Gastrocnemius medialis (tissue), 4 donors: ENCODE measurements at regions not wholly inside any gene's neighbourhood (a gene's known extent, or its start where the extent isn't known, plus 50 kb on each side); places are given as distances from the start of the nearest gene placed in this dataset.

Experiments
- ATAC-seq, 2 donors: fragments of 150-250 bp; one replicate each; pipeline ENCODE4 v1.9.1; 2016
- DNase-seq, 2 donors: peaks; one replicate each; pipeline ENCODE4 v3.0.0-alpha.2; 2019
- H3K27ac ChIP-seq, 4 donors: fragments of 200-600 bp; sonication (generic); 1 replicate in 1 of 4; 2 replicates in 3 of 4; pipeline ENCODE4 v1.5.1; 2016 to 2018; ENCODE audit warnings: mild to moderate bottlenecking in 2 of 4, moderate library complexity in 1 of 4
- H3K27me3 ChIP-seq, 3 donors: fragments of 200-600 bp; sonication (generic) in 2 of 3; 1 replicate in 1 of 3; 2 replicates in 2 of 3; pipeline versions ENCODE4 v1.5.1 to v1.6.0; 2016 to 2019; ENCODE audit warnings: mild to moderate bottlenecking in 1 of 3, moderate library complexity in 1 of 3
- H3K36me3 ChIP-seq, 2 donors: fragments of 200-600 bp; sonication (generic) in 1 of 2; one replicate each; pipeline ENCODE4 v1.5.1; 2017 to 2018
- H3K4me1 ChIP-seq, 2 donors: fragments of 200-600 bp; sonication (generic) in 1 of 2; one replicate each; pipeline ENCODE4 v1.5.1; 2016 to 2017; ENCODE audit warnings: mild to moderate bottlenecking in 2 of 2
- H3K4me3 ChIP-seq, 4 donors: fragments of 200-600 bp; sonication (generic) in 3 of 4; 1 replicate in 1 of 4; 2 replicates in 3 of 4; pipeline ENCODE4 v1.5.1; 2016 to 2019; ENCODE audit warnings: mild to moderate bottlenecking in 2 of 4
- H3K9me3 ChIP-seq, 3 donors: fragments of 200-600 bp; sonication (generic) in 2 of 3; 1 replicate in 1 of 3; 2 replicates in 2 of 3; pipeline ENCODE4 v1.5.1; 2016 to 2019
- POLR2A ChIP-seq, 2 donors: fragments of 450-650 bp; IDR thresholded peaks; one replicate each; pipeline ENCODE4 v1.6.1; 2017; ENCODE audit warnings: antibody characterized with exemption in 2 of 2, mild to moderate bottlenecking in 2 of 2, moderate library complexity in 2 of 2
- in situ Hi-C, 4 donors: fragments of 200-750 bp; cut with MboI; loops; one replicate each; pipeline versions ENCODE4 v1.15.0 to v1.8.0; 2017; ENCODE audit warnings: low sequenced_read_pairs in 4 of 4
- intact Hi-C: fragments of 100-400 bp; cut with DNase I; formaldehyde crosslinking; loops from one replicate; pipeline ENCODE4 v1.15.1; 2023; ENCODE audit warnings: low total_unique reads
- TF ChIP-seq, protein P1 (sequence below), 5 experiments: fragments of 450-650 bp in 3 of 5; fragments of 200-600 bp in 2 of 5; sonication (generic) in 2 of 5; IDR thresholded peaks in 4 of 5; conservative IDR thresholded peaks in 1 of 5; 1 replicate in 4 of 5; 2 replicates in 1 of 5; pipeline ENCODE4 v1.5.1; 2016 to 2019; ENCODE audit warnings: antibody characterized with exemption in 5 of 5, mild to moderate bottlenecking in 3 of 5, moderate library complexity in 3 of 5

DNA sequence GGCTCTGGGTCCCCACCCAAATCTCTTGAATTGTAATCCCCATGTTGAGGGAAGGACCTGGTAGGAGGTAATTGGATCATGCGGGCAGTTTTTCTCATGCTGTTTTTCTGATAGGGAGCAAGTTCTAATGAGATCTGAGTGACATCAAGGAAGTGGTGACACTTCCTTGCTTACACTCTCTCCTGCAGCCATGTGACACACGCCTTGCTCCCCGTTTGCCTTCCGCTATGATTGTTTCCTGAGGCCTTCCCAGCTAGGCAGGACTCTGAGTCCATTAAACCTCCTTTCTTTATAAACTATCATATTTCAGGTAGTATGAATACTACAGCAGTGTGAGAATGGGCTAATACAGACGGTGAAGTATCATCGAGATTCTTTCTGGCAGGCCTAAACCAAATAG lies 1040.4 kb upstream of the MIR17HG start:
- Histone ChIP-seq H3K9me3 (no peaks in the 10 kb centered on the region), H3K36me3 (no peaks in the 10 kb centered on the region), H3K4me3 (no peak overlapping the region), H3K27me3 (no peaks in the 10 kb centered on the region), H3K27ac (no peak overlapping the region), H3K4me1 (no peaks in the 10 kb centered on the region)
- in situ Hi-C loops, result loop anchor here in 1 of 4 donors (10.0 kb wide), 1 partner anchor 58 kb away; no protein-coding TSS in a partner anchor
- DNase-seq (no peak), ATAC-seq (no peak)
- TF ChIP-seq POLR2A (IDR thresholded peaks at IDR 0.05), result no peak
- TF ChIP-seq, protein P1, sequence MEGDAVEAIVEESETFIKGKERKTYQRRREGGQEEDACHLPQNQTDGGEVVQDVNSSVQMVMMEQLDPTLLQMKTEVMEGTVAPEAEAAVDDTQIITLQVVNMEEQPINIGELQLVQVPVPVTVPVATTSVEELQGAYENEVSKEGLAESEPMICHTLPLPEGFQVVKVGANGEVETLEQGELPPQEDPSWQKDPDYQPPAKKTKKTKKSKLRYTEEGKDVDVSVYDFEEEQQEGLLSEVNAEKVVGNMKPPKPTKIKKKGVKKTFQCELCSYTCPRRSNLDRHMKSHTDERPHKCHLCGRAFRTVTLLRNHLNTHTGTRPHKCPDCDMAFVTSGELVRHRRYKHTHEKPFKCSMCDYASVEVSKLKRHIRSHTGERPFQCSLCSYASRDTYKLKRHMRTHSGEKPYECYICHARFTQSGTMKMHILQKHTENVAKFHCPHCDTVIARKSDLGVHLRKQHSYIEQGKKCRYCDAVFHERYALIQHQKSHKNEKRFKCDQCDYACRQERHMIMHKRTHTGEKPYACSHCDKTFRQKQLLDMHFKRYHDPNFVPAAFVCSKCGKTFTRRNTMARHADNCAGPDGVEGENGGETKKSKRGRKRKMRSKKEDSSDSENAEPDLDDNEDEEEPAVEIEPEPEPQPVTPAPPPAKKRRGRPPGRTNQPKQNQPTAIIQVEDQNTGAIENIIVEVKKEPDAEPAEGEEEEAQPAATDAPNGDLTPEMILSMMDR (IDR thresholded peaks at IDR 0.05 in 4 of 5, conservative IDR thresholded peaks at IDR 0.05 in 1 of 5), result no peak
- intact Hi-C loops, result no loop called here

DNA sequence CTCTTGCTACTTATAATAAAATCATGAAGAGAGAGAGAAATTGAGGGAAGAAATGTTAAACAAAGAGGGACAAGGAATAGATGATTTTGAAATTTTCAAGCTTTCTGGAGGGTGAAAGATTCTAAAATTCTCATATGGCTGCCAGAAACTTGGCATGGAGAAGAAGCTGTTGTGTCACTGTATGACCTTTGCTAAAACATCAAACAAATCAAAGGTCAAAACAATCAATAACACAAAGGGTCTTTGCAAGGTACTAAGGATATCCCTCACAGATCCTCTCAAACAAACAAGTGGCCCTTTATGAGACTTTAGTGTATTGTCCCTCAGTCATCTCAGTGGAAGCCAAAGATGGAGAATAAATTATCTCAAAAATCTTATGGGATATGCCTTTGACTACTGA lies 1039.2 kb upstream of the MIR17HG start:
- Histone ChIP-seq H3K4me3 (no peak overlapping the region), H3K36me3 (no peaks in the 10 kb centered on the region), H3K27me3 (no peaks in the 10 kb centered on the region), H3K4me1 (no peaks in the 10 kb centered on the region), H3K9me3 (no peaks in the 10 kb centered on the region), H3K27ac (no peak overlapping the region)
- intact Hi-C loops, result no loop called here
- in situ Hi-C loops, result loop anchor here in 1 of 4 donors (10.0 kb wide), 1 partner anchor 57 kb away; no protein-coding TSS in a partner anchor
- no peak for TF ChIP-seq POLR2A (IDR thresholded peaks at IDR 0.05)
- TF ChIP-seq, protein P1 (IDR thresholded peaks at IDR 0.05 in 4 of 5, conservative IDR thresholded peaks at IDR 0.05 in 1 of 5), result no peak
- no peak for DNase-seq
- no peak for ATAC-seq

DNA sequence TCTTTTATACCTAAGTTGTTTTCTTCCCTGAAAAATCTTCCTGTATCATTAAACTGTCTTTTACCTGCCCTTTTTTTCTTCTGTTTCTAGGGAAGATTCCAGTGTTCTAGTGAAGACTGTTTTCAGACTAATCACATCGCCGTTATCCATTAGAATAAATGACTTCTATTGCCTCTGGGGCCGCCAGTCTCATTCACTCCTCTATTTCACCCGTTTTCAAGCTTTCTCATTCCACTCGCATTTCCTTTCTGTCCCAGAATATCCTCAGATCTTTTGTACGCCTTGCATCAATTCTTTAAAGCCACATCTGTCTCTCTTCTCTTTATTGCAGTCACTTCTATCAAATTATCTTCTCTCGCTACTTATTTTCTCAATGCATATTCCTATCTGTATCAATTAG lies 1035.6 kb upstream of the MIR17HG start:
- no peak for DNase-seq
- in situ Hi-C loops (no loop called here), intact Hi-C loops (no loop called here)
- no peak overlapping the region for H3K27ac ChIP-seq
- H3K27me3 ChIP-seq, result no peaks in the 10 kb centered on the region
- TF ChIP-seq, protein P1 (IDR thresholded peaks at IDR 0.05 in 4 of 5, conservative IDR thresholded peaks at IDR 0.05 in 1 of 5), result no peak
- TF ChIP-seq POLR2A (IDR thresholded peaks at IDR 0.05), result no peak
- no peaks in the 10 kb centered on the region for H3K36me3 ChIP-seq
- H3K4me1 ChIP-seq, result no peaks in the 10 kb centered on the region
- H3K9me3 ChIP-seq, result no peaks in the 10 kb centered on the region
- ATAC-seq, result no peak
- H3K4me3 ChIP-seq, result no peak overlapping the region

DNA sequence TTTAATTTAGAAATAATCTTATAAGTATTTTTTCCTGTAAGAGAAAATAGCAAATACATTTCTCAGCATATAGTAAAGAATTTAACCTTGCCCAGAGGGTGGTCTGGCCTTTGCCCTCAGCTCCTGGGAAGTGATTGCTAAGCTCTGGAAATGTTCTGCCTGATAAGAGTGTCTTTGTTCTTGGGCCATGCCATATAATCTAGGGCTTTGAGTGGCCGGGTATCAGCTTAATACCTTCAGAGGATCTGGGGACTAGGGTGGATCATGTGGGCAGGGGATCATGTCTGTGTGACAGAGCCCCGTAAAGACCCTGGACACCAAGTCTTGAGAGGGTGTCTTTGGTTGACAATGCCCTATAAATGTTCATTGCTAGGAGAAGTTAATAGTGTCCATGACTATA lies 1032.4 kb upstream of the MIR17HG start:
- no peak for DNase-seq
- Histone ChIP-seq H3K4me3 (no peak overlapping the region), H3K27ac (no peak overlapping the region), H3K9me3 (no peaks in the 10 kb centered on the region), H3K4me1 (no peaks in the 10 kb centered on the region), H3K36me3 (no peaks in the 10 kb centered on the region), H3K27me3 (no peaks in the 10 kb centered on the region)
- in situ Hi-C loops (no loop called here), intact Hi-C loops (no loop called here)
- no peak for ATAC-seq
- TF ChIP-seq, protein P1 (IDR thresholded peaks at IDR 0.05 in 4 of 5, conservative IDR thresholded peaks at IDR 0.05 in 1 of 5), result no peak
- TF ChIP-seq POLR2A (IDR thresholded peaks at IDR 0.05), result no peak

DNA sequence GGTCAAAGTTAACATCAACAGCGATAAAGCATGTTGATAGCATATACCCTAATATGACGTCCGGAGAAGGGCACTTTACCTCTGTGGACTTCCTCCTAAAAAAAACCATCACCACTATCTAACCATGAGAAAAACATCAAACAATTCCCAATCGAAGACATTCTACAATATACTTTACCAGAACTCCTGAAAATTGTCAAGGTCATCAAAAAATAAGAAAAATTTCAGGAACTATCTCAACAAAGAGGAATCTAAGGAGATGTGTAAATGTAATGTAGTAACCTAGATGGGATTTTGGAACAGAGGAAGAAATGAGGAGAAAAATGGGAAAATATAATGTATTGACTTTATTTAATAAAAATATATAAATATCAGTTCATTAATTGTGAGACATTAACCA lies 1026.8 kb upstream of the MIR17HG start:
- DNase-seq, result no peak
- intact Hi-C loops, result no loop called here
- no peak for TF ChIP-seq POLR2A (IDR thresholded peaks at IDR 0.05)
- TF ChIP-seq, protein P1 (IDR thresholded peaks at IDR 0.05 in 4 of 5, conservative IDR thresholded peaks at IDR 0.05 in 1 of 5), result no peak

More for the DNA sequence above, 1026.8 kb upstream of the MIR17HG start:
- H3K36me3 ChIP-seq, result no peaks in the 10 kb centered on the region
- ATAC-seq, result no peak
- no peak overlapping the region for H3K4me3 ChIP-seq
- H3K4me1 ChIP-seq, result no peaks in the 10 kb centered on the region
- H3K9me3 ChIP-seq, result no peaks in the 10 kb centered on the region
- no peak overlapping the region for H3K27ac ChIP-seq
- H3K27me3 ChIP-seq, result no peaks in the 10 kb centered on the region
- in situ Hi-C loops, result no loop called here
